MCF 10A (cell line): ENCODE measurements at regions not wholly inside any gene's neighbourhood (a gene's known extent, or its start where the extent isn't known, plus 50 kb on each side); places are given as distances from the start of the nearest gene placed in this dataset.

Experiments used
- BruUV-seq: library from RNA; stranded (reverse); fragments of 400-500 nt; replicated peaks from 2 replicates; lab custom pipeline; 2021; lab: Mats Ljungman, UMichigan
- CTCF ChIA-PET: fragments of 300-600 bp; sonication (Branson Sonifier 250); formaldehyde crosslinking; extraction: SDS; loops from one replicate; lab custom pipeline; 2021; ENCODE audit warnings: antibody characterized with exemption, inconsistent platforms; lab: Yijun Ruan, JAX
- POLR2A ChIA-PET: fragments of 300-600, 350-650 bp; sonication (Branson Sonifier 250); formaldehyde crosslinking; extraction: SDS; loops from one replicate; lab custom pipeline; 2020; ENCODE audit warnings: antibody characterized with exemption, inconsistent platforms; lab: Yijun Ruan, JAX
- DNase-seq: peaks from one replicate; pipeline ENCODE4 v3.0.0-alpha.2; 2018; ENCODE audit not compliant: unreplicated experiment
- H3K27ac Mint-ChIP-seq: one replicate; pipeline ENCODE4 v1.8.0; 2022; ENCODE audit warnings: mild to moderate bottlenecking, low read depth, mixed read lengths; ENCODE audit not compliant: unreplicated experiment
- H3K27me3 Mint-ChIP-seq: one replicate; pipeline ENCODE4 v1.8.0; 2022; ENCODE audit warnings: mixed read lengths; ENCODE audit not compliant: insufficient read depth, unreplicated experiment
- H3K36me3 Mint-ChIP-seq: one replicate; pipeline ENCODE4 v1.8.0; 2022; ENCODE audit warnings: mild to moderate bottlenecking, moderate library complexity, mixed read lengths; ENCODE audit not compliant: insufficient read depth, unreplicated experiment
- H3K4me1 Mint-ChIP-seq: one replicate; pipeline ENCODE4 v1.8.0; 2022; ENCODE audit warnings: mixed read lengths; ENCODE audit not compliant: insufficient read depth, unreplicated experiment
- H3K4me3 Mint-ChIP-seq: one replicate; pipeline ENCODE4 v1.8.0; 2022; ENCODE audit warnings: mild to moderate bottlenecking, moderate library complexity, mixed read lengths; ENCODE audit not compliant: unreplicated experiment
- H3K9me3 Mint-ChIP-seq: one replicate; pipeline ENCODE4 v1.8.0; 2022; ENCODE audit warnings: mixed read lengths; ENCODE audit not compliant: unreplicated experiment
- intact Hi-C: fragments of 100-400 bp; cut with micrococcal nuclease; formaldehyde crosslinking; loops from 2 replicates; pipeline ENCODE4 v1.14.1; 2022
- TF ChIP-seq, protein P1 (sequence below): fragments of 200-600 bp; IDR thresholded peaks from one replicate; pipeline ENCODE4 v1.8.0; 2022; ENCODE audit warnings: antibody characterized with exemption, mild to moderate bottlenecking; ENCODE audit not compliant: unreplicated experiment

DNA sequence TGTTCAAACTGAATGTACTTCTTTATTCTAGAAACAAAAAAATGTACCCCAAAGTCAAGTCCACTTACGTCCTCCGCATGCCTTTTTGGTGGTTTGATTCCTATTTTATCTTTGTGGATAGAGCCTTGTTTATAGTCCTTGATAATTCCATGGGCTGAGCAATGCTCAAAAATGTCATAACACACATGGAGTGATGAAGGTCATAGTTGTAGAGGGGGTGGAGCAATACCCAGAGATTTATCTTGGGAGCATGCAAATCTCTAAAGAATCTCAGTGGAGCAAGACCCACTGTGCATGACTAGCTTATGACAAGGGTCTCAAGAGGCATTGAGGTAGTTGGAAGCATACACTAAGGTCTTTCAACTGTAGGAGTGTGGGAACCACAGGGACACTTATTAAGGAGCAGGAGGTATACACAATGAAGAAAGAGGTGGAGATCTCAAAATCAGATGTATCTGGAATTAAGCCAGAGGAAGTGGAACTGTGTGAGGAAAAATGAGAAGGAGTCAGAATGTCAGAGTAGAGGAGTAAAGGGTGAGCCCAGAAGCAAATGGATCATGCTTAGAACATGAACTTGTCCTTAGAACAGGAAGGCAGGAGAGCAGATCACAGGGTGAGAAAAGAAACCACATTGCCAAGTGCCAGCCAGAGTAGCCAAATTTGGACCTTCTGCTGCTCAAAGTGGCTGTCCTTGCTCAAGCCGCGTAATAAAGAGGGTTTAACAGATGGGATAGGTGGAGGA lies 68.1 kb upstream of the STK39 start:
- no peaks in the 10 kb centered on the region for H3K27me3 Mint-ChIP-seq
- BruUV-seq: no TSS peak
- TF ChIP-seq, protein P1, sequence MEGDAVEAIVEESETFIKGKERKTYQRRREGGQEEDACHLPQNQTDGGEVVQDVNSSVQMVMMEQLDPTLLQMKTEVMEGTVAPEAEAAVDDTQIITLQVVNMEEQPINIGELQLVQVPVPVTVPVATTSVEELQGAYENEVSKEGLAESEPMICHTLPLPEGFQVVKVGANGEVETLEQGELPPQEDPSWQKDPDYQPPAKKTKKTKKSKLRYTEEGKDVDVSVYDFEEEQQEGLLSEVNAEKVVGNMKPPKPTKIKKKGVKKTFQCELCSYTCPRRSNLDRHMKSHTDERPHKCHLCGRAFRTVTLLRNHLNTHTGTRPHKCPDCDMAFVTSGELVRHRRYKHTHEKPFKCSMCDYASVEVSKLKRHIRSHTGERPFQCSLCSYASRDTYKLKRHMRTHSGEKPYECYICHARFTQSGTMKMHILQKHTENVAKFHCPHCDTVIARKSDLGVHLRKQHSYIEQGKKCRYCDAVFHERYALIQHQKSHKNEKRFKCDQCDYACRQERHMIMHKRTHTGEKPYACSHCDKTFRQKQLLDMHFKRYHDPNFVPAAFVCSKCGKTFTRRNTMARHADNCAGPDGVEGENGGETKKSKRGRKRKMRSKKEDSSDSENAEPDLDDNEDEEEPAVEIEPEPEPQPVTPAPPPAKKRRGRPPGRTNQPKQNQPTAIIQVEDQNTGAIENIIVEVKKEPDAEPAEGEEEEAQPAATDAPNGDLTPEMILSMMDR: no peak
- CTCF ChIA-PET: interaction anchor here (1.3 kb wide), 1 partner anchor 34 kb away, joined by 4 read pairs; no protein-coding TSS in a partner anchor
- peaks cover 5% of the 10 kb centered on the region for H3K4me1 Mint-ChIP-seq
- no peak overlapping the region for H3K4me3 Mint-ChIP-seq
- intact Hi-C loops: no loop called here
- DNase-seq: no peak
- POLR2A ChIA-PET: no interaction called here
- H3K9me3 Mint-ChIP-seq: no peaks in the 10 kb centered on the region
- no peaks in the 10 kb centered on the region for H3K36me3 Mint-ChIP-seq
- no peak overlapping the region for H3K27ac Mint-ChIP-seq

DNA sequence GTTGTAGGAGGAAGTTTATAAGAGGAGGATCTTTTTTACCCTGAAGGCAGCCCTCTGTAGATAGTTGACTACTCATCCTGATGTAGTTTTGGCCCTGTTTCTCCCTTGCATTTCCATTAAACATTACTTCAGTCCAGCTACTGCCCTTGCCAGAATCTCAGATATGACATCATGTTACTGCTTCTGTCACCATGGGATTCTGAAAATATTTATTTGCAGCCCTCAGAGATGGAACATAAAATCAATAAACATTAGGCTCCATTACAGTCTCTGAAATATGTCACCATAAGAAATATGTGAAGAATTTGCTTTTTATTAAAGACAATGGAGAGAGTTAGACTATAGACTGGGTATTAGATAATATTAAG lies 68.7 kb upstream of the STK39 start:
- DNase-seq: no peak
- no peaks in the 10 kb centered on the region for H3K9me3 Mint-ChIP-seq
- TF ChIP-seq, protein P1: no peak
- H3K4me3 Mint-ChIP-seq: no peak overlapping the region
- intact Hi-C loops: no loop called here
- CTCF ChIA-PET: no interaction called here
- no peak overlapping the region for H3K27ac Mint-ChIP-seq
- H3K4me1 Mint-ChIP-seq: peaks cover 7% of the 10 kb centered on the region
- POLR2A ChIA-PET: no interaction called here
- H3K36me3 Mint-ChIP-seq: no peaks in the 10 kb centered on the region
- no TSS peak for BruUV-seq
- H3K27me3 Mint-ChIP-seq: no peaks in the 10 kb centered on the region

- BruUV-seq: no TSS peak
- H3K27me3 Mint-ChIP-seq: no peaks in the 10 kb centered on the region
- H3K4me1 Mint-ChIP-seq: peaks cover 7% of the 10 kb centered on the region
- H3K36me3 Mint-ChIP-seq: no peaks in the 10 kb centered on the region
- POLR2A ChIA-PET: no interaction called here
- intact Hi-C loops: no loop called here
- CTCF ChIA-PET: no interaction called here
- TF ChIP-seq, protein P1: no peak
- no peak overlapping the region for H3K4me3 Mint-ChIP-seq
- no peak overlapping the region for H3K27ac Mint-ChIP-seq
- DNase-seq: no peak
- H3K9me3 Mint-ChIP-seq: no peaks in the 10 kb centered on the region
Measured at GRCh38 chr2:168317282-168317681, 69.9 kb upstream of the STK39 start.

GRCh38 chr2:168320267-168320666 lies 72.9 kb upstream of the STK39 start:
- BruUV-seq: no TSS peak
- Mint-ChIP-seq H3K4me3 (no peak overlapping the region), H3K27ac (no peak overlapping the region), H3K27me3 (no peaks in the 10 kb centered on the region), H3K9me3 (no peaks in the 10 kb centered on the region), H3K36me3 (no peaks in the 10 kb centered on the region), H3K4me1 (peaks cover 7% of the 10 kb centered on the region)
- intact Hi-C loops: no loop called here
- TF ChIP-seq, protein P1: no peak
- ChIA-PET POLR2A (no interaction called here), CTCF (interaction anchor here (0.9 to 1.8 kb wide), 2 partner anchors 9 to 17 kb away, joined by 3 to 8 read pairs; no protein-coding TSS in a partner anchor)
- DNase-seq: peak; percentile 23
